ENCODE measurements at regions not wholly inside any gene's neighbourhood (a gene's known extent, or its start where the extent isn't known, plus 50 kb on each side); places are given as distances from the start of the nearest gene placed in this dataset.
"Not testable (repeated sequence)": the region's sequence is repeated elsewhere in the genome, so short reads cannot be mapped to it uniquely, and the experiment has no call there.

GRCh38 chr14:89697281-89698060 lies 257.1 kb downstream of the EFCAB11 start:
- Histone ChIP-seq H3K4me2 (ENCODE audit: low read length) (no peak overlapping the region), H3K36me3 (ENCODE audit: insufficient read depth, low read length) (no peaks in the 10 kb centered on the region), H3K9me3 (ENCODE audit: insufficient read depth, low read depth, low read length) (no peaks in the 10 kb centered on the region), H3K27me3 (ENCODE audit: insufficient read depth, low read length) (no peaks in the 10 kb centered on the region), H3K9ac (ENCODE audit: low read length) (no peak overlapping the region), H3K79me2 (ENCODE audit: insufficient read depth, low read length) (no peaks in the 10 kb centered on the region), H3K4me1 (ENCODE audit: insufficient read depth, low read length) (peaks cover 7% of the 10 kb centered on the region), H3K27ac (ENCODE audit: low read depth, low read length) (no peak overlapping the region), H2AFZ (ENCODE audit: low read depth, low read length) (no peak overlapping the region), H4K20me1 (ENCODE audit: insufficient read depth, low read length) (no peaks in the 10 kb centered on the region), H3K4me3 (ENCODE audit: insufficient read depth, low read depth, low read length) (no peak overlapping the region)
- no peak for FAIRE-seq
- Mint-ChIP-seq H3K4me3 (ENCODE audit: unreplicated experiment) (no peak overlapping the region), H3K4me1 (ENCODE audit: low read depth, unreplicated experiment) (peaks cover 6% of the 10 kb centered on the region), H3K27me3 (ENCODE audit: low read depth, unreplicated experiment) (no peaks in the 10 kb centered on the region), H3K27ac (ENCODE audit: unreplicated experiment) (no peak overlapping the region), H3K9me3 (ENCODE audit: unreplicated experiment) (no peaks in the 10 kb centered on the region), H3K36me3 (ENCODE audit: low read depth, unreplicated experiment) (no peaks in the 10 kb centered on the region)
- TF ChIP-seq, protein P1, sequence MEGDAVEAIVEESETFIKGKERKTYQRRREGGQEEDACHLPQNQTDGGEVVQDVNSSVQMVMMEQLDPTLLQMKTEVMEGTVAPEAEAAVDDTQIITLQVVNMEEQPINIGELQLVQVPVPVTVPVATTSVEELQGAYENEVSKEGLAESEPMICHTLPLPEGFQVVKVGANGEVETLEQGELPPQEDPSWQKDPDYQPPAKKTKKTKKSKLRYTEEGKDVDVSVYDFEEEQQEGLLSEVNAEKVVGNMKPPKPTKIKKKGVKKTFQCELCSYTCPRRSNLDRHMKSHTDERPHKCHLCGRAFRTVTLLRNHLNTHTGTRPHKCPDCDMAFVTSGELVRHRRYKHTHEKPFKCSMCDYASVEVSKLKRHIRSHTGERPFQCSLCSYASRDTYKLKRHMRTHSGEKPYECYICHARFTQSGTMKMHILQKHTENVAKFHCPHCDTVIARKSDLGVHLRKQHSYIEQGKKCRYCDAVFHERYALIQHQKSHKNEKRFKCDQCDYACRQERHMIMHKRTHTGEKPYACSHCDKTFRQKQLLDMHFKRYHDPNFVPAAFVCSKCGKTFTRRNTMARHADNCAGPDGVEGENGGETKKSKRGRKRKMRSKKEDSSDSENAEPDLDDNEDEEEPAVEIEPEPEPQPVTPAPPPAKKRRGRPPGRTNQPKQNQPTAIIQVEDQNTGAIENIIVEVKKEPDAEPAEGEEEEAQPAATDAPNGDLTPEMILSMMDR (IDR thresholded peaks at IDR 0.05; ENCODE audit: insufficient read depth, low read depth, low read length) = no peak
- TF ChIP-seq EZH2 (IDR thresholded peaks at IDR 0.05; ENCODE audit: insufficient read depth, low read length) = no peak
- DNase-seq (ENCODE audit: low read depth) = no peak

GRCh38 chr14:89695846-89696245 lies 258.7 kb downstream of the EFCAB11 start:
- Histone ChIP-seq H3K79me2 (ENCODE audit: insufficient read depth, low read length) (no peaks in the 10 kb centered on the region), H3K4me1 (ENCODE audit: insufficient read depth, low read length) (no peaks in the 10 kb centered on the region), H2AFZ (ENCODE audit: low read depth, low read length) (no peak overlapping the region), H3K4me2 (ENCODE audit: low read length) (no peak overlapping the region), H3K27me3 (ENCODE audit: insufficient read depth, low read length) (no peaks in the 10 kb centered on the region), H3K27ac (ENCODE audit: low read depth, low read length) (no peak overlapping the region), H3K9me3 (ENCODE audit: insufficient read depth, low read depth, low read length) (no peaks in the 10 kb centered on the region), H4K20me1 (ENCODE audit: insufficient read depth, low read length) (no peaks in the 10 kb centered on the region), H3K9ac (ENCODE audit: low read length) (no peak overlapping the region), H3K36me3 (ENCODE audit: insufficient read depth, low read length) (no peaks in the 10 kb centered on the region), H3K4me3 (ENCODE audit: insufficient read depth, low read depth, low read length) (no peak overlapping the region)
- no peak for TF ChIP-seq EZH2 (IDR thresholded peaks at IDR 0.05; ENCODE audit: insufficient read depth, low read length)
- TF ChIP-seq, protein P1 (IDR thresholded peaks at IDR 0.05; ENCODE audit: insufficient read depth, low read depth, low read length) = no peak
- no peak overlapping the region for H3K4me3 Mint-ChIP-seq (ENCODE audit: unreplicated experiment)
- no peaks in the 10 kb centered on the region for H3K4me1 Mint-ChIP-seq (ENCODE audit: low read depth, unreplicated experiment)
- DNase-seq (ENCODE audit: low read depth) = no peak
- H3K9me3 Mint-ChIP-seq (ENCODE audit: unreplicated experiment) = peaks cover 2% of the 10 kb centered on the region
- no peak overlapping the region for H3K27ac Mint-ChIP-seq (ENCODE audit: unreplicated experiment)
- no peaks in the 10 kb centered on the region for H3K36me3 Mint-ChIP-seq (ENCODE audit: low read depth, unreplicated experiment)
- no peaks in the 10 kb centered on the region for H3K27me3 Mint-ChIP-seq (ENCODE audit: low read depth, unreplicated experiment)
- no peak for FAIRE-seq

- Histone ChIP-seq H3K9me3 (ENCODE audit: insufficient read depth, low read depth, low read length) (no peaks in the 10 kb centered on the region), H4K20me1 (ENCODE audit: insufficient read depth, low read length) (no peaks in the 10 kb centered on the region), H3K79me2 (ENCODE audit: insufficient read depth, low read length) (no peaks in the 10 kb centered on the region)
Measured at GRCh38 chr14:89690139-89690538, 264.4 kb downstream of the EFCAB11 start.

GRCh38 chr14:89689711-89690110 lies 264.8 kb downstream of the EFCAB11 start:
- not testable (repeated sequence) for H3K9me3 ChIP-seq (ENCODE audit: insufficient read depth, low read depth, low read length); H3K27me3 Mint-ChIP-seq (ENCODE audit: low read depth, unreplicated experiment); H3K4me2 ChIP-seq (ENCODE audit: low read length); H3K36me3 Mint-ChIP-seq (ENCODE audit: low read depth, unreplicated experiment); H3K9ac ChIP-seq (ENCODE audit: low read length); H3K27me3 ChIP-seq (ENCODE audit: insufficient read depth, low read length); H3K4me1 Mint-ChIP-seq (ENCODE audit: low read depth, unreplicated experiment); DNase-seq (ENCODE audit: low read depth); FAIRE-seq; H3K4me3 ChIP-seq (ENCODE audit: insufficient read depth, low read depth, low read length); H4K20me1 ChIP-seq (ENCODE audit: insufficient read depth, low read length); H3K79me2 ChIP-seq (ENCODE audit: insufficient read depth, low read length); H3K36me3 ChIP-seq (ENCODE audit: insufficient read depth, low read length); H3K27ac ChIP-seq (ENCODE audit: low read depth, low read length); H3K27ac Mint-ChIP-seq (ENCODE audit: unreplicated experiment); H3K4me3 Mint-ChIP-seq (ENCODE audit: unreplicated experiment); H2AFZ ChIP-seq (ENCODE audit: low read depth, low read length); H3K4me1 ChIP-seq (ENCODE audit: insufficient read depth, low read length)
- peaks cover 10% of the 10 kb centered on the region for H3K9me3 Mint-ChIP-seq (ENCODE audit: unreplicated experiment)

More at GRCh38 chr14:89690139-89690538, 264.4 kb downstream of the EFCAB11 start:
- H3K36me3 ChIP-seq (ENCODE audit: insufficient read depth, low read length) = no peaks in the 10 kb centered on the region
- FAIRE-seq (no peak), DNase-seq (ENCODE audit: low read depth) (no peak)
- no peak overlapping the region for H3K9ac ChIP-seq (ENCODE audit: low read length)
- no peaks in the 10 kb centered on the region for H3K36me3 Mint-ChIP-seq (ENCODE audit: low read depth, unreplicated experiment)
- H3K4me3 ChIP-seq (ENCODE audit: insufficient read depth, low read depth, low read length) = no peak overlapping the region
- H3K27ac Mint-ChIP-seq (ENCODE audit: unreplicated experiment) = no peak overlapping the region
- H3K4me1 ChIP-seq (ENCODE audit: insufficient read depth, low read length) = no peaks in the 10 kb centered on the region
- no peak overlapping the region for H2AFZ ChIP-seq (ENCODE audit: low read depth, low read length)
- H3K27ac ChIP-seq (ENCODE audit: low read depth, low read length) = no peak overlapping the region
- H3K27me3 ChIP-seq (ENCODE audit: insufficient read depth, low read length) = no peaks in the 10 kb centered on the region
- peaks cover 10% of the 10 kb centered on the region for H3K9me3 Mint-ChIP-seq (ENCODE audit: unreplicated experiment)
- H3K4me1 Mint-ChIP-seq (ENCODE audit: low read depth, unreplicated experiment) = no peaks in the 10 kb centered on the region
- TF ChIP-seq, protein P1 (IDR thresholded peaks at IDR 0.05; ENCODE audit: insufficient read depth, low read depth, low read length) = no peak
- TF ChIP-seq EZH2 (IDR thresholded peaks at IDR 0.05; ENCODE audit: insufficient read depth, low read length) = no peak
- H3K4me2 ChIP-seq (ENCODE audit: low read length) = no peak overlapping the region
- H3K4me3 Mint-ChIP-seq (ENCODE audit: unreplicated experiment) = no peak overlapping the region
- H3K27me3 Mint-ChIP-seq (ENCODE audit: low read depth, unreplicated experiment) = no peaks in the 10 kb centered on the region
